GM12891 (cell line): ENCODE measurements at regions not wholly inside any gene's neighbourhood (a gene's known extent, or its start where the extent isn't known, plus 50 kb on each side); places are given as distances from the start of the nearest gene placed in this dataset.

Experiments
- DNase-seq: peaks from one replicate; pipeline ENCODE4 v3.0.0; 2011; ENCODE audit warnings: low spot score; ENCODE audit not compliant: insufficient read length
- FAIRE-seq: peaks from 2 replicates; lab custom pipeline; 2011; peaks lifted over from hg19 to GRCh38; lab: Jason Lieb, UNC
- PAX5 ChIP-seq: IDR thresholded peaks from 2 replicates; pipeline ENCODE4 v1.6.1; 2011; ENCODE audit warnings: low read length, moderate library complexity, mild to moderate bottlenecking; ENCODE audit not compliant: insufficient read depth, severe bottlenecking
- POLR2A ChIP-seq: IDR thresholded peaks from 2 replicates; pipeline ENCODE4 v1.6.1; 2011; ENCODE audit warnings: low read depth, low read length, control low read depth
- POLR2AphosphoS5 ChIP-seq: IDR thresholded peaks from 2 replicates; pipeline ENCODE4 v1.6.1; 2011; ENCODE audit warnings: low read depth, low read length, control low read depth
- POU2F2 ChIP-seq: IDR thresholded peaks from 2 replicates; pipeline ENCODE4 v1.6.1; 2011; ENCODE audit warnings: low read depth, mild to moderate bottlenecking, control low read depth, low read length, moderate library complexity
- SPI1 ChIP-seq: IDR thresholded peaks from 2 replicates; pipeline ENCODE4 v1.6.1; 2011; ENCODE audit warnings: low read depth, low read length, control low read depth
- TAF1 ChIP-seq: IDR thresholded peaks from 2 replicates; pipeline ENCODE4 v1.6.1; 2011; ENCODE audit warnings: low read depth, low read length, control low read depth

DNA sequence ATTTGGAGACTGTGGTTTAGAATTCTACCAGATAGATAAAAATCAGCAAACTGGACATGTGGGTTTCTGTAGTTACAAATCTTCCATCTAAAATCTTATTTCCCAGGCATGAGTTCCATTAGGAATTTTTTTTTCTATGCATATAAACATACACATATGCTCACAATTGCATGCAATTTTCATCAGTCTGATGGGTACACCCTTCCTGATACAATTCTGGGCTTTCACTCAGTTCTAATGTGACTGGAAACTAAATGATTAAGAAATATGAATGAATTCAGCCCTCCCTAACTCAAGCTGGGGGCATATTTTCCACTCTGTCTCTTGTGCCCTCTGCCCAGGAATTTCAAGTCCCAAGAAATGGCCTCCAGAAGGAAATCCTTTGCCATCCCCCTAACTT is 187.1 kb downstream of the SNX19 start:
- DNase-seq (no peak), FAIRE-seq (no peak)
- TF ChIP-seq TAF1 = no peak
- TF ChIP-seq PAX5 = no peak

DNA sequence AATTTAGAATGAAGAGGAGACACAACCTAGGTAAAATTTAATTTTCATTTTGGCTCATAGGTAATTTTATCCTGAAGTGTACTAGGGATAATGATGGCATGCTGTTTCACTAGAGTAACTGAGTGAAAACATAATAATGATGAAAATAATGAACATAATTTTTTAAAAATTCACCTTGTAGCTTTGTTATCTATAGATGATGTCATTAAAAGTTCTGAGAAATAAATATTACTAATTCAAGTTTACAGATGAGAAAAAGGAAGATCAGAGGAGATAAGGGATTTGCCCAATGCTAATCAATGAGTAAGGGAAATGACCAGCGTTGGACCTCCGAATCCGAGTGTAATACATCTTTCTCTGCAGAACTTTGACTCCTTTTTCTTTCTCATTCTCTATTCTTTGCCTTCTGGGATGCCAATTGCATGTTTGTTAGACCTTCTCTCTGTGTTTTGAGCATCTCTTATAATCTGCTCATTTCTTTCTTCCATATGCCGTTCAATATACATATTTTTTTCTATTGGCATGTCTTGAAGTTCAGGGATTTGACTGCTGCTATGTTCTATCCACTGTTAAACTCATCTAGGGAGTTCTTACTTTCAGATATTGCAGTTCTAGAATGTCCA is 186.5 kb downstream of the SNX19 start:
- DNase-seq = no peak
- FAIRE-seq = no peak
- TF ChIP-seq SPI1 (no peak), POLR2A (no peak), PAX5 (no peak), TAF1 (no peak), POLR2AphosphoS5 (no peak), POU2F2 (no peak)

DNA sequence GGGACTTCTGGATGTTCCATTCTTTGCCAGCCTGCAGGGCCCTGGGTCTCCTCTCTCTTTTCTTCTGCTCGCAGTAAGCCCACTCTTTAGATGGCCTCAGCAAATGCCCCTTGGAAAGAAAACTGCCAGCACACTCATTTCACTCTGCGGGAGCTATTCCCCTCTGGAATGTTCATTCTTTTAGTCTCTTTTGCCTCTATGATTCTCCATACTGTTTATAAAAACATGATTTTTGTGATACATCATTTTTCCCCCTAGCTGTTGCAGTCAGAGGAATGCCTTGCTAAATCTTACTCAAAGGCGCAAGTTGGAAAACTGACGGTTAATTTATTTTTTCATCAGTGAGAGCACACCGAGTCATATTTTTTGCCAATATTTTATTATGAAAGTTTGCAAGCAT is 184.9 kb downstream of the SNX19 start:
- no peak for DNase-seq
- TF ChIP-seq TAF1 = no peak
- no peak for TF ChIP-seq PAX5
- no peak for TF ChIP-seq POLR2A
- no peak for TF ChIP-seq POLR2AphosphoS5
- no peak for TF ChIP-seq POU2F2
- no peak for TF ChIP-seq SPI1
- no peak for FAIRE-seq

DNA sequence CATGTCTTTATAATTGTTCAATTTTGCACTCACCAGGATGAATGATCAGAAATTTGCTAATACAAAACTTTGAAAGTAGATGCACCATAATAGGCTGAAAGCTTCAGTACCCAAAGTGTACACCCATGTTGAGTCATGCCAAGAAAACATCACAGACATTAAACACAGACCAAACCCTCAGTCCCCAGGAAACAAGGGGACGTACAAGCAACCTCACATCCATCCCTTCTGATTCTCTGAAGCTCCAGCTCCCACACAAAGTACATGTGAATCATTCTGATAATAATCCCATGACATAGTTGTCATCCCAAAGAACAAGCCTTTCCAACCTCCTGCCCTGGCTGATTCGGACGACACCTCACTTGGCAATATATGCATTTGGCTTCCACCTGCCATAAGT is 183.8 kb downstream of the SNX19 start:
- DNase-seq (no peak), FAIRE-seq (no peak)
- TF ChIP-seq POLR2A (no peak), POU2F2 (no peak), PAX5 (no peak)

DNA sequence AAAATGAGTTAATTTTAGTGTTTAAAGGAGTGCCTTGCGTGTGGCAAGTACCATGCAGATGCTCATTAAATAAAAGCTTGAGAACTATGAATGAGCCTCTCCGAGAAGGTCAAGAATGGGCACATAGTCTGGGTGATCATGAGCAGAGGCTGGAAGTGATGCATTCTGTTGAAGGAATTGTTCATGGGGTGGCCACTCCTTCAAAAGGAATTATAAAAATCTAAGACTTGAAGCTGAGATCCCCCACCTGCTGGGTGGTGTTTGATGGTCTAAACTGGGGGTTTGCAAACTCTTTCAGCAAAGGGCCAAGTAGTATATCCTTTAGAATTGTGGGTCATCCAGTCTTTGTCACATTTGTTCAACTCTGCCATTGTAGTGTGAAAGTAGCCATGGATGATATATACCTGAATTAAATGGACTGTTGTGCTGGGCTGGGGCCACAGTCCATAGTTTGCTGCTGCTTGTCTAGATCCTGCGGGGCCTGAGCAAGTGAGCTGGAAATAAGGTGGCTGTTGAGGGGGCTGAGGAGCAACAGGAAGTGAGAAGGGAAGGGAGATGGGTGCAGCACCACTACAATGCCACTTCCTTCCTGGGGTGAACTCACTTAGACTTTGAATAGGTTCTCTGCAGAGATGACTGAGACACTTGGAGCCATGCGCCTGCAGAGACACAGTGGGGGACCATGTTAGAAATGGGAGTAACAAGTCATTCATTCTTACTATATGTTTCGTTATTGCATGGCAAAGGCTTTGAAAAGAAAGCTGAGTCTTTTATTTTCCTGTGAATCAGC is 179.0 kb downstream of the SNX19 start:
- FAIRE-seq = no peak
- DNase-seq = no peak
- TF ChIP-seq SPI1 (no peak), PAX5 (no peak), POLR2AphosphoS5 (no peak), POU2F2 (no peak), POLR2A (no peak), TAF1 (no peak)

DNA sequence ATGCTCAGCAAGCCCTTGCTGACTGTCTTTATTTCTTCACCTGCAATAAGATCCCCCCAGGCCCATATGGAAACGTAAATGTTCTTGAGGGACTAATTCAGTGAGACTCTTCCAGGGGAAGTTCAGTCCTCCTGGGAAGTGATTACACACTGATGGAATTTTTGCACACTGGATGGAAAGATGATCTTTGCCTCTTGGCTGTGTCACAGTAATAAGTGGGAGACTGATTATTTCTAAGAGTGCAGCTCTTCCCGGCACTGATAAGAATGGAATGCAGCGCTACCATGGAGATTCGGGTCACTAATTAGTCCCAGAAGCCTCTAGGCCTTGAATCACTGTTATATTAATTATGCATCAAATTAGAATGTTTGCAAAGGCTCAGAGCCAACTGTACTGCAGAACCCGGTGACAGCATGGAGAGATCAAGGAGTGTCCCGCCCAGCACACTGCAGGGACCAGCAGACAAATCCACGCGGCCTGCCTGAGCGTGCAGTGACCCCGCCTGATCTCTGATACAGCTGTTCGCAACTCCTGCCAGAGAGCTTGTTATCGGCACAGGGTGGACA is 178.3 kb downstream of the SNX19 start:
- DNase-seq (no peak), FAIRE-seq (no peak)
- TF ChIP-seq PAX5 (no peak), POLR2A (no peak)

DNA sequence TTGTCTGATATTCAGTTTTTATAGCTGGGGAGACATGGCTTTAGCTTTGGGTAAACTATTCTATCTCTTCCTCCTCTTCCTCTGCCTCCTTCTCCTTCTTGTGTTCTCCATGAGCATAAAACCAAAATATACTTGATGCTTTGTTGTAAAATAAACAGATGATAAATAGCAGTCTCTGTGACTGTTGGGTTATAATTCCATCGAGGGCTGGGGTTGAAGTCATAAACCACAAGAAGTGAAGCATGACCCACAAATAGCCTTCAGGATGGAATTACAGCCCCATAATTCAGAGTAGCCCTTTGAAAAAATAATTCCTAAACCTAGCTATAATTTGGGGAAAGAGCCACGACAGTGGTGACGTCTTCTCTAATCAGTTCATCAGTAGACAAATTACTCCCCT is 177.7 kb downstream of the SNX19 start:
- DNase-seq (no peak), FAIRE-seq (no peak)
- TF ChIP-seq PAX5 (no peak), TAF1 (no peak), POU2F2 (no peak)

DNA sequence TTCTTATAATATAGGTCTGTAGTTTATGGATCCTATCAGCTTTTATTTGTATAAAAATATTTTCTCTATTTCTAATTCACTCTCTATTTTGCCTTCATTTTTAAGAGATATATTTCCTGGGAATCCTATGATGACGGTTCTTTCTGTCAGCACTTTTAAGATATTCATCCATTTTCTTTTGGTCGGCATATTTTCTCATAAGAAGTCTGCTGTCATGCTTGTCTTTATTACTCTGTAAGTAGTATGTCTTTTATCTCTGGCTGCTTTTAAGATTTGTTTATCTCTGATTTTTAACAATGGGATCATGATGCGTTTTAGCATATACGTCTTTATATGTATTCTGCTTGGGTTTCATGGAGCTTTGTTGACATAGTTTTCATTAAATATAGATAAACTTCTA is 175.5 kb downstream of the SNX19 start:
- no peak for FAIRE-seq
- DNase-seq = no peak
- TF ChIP-seq TAF1 = no peak
- no peak for TF ChIP-seq POLR2AphosphoS5
- no peak for TF ChIP-seq POLR2A
- no peak for TF ChIP-seq PAX5
- TF ChIP-seq POU2F2 = no peak
- no peak for TF ChIP-seq SPI1

DNA sequence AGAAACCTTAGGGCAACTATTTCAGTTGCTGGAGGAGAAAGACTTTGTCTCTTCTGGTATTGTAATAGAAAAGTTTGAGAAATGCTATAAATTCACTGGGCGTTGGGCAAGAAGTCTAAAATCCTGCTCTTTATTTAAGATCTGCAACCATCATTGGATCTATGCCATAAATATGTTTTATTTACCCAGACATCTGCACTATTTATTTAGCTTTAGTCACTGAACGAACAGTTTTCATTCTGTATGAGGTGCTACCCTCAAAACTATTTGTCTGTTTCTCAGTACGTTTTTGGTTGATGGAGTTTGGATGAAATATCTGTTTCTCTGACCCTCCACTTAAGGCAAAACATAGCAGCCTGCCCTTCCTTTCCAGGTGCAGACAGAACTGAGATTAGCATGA is 171.5 kb downstream of the SNX19 start:
- DNase-seq = no peak
- TF ChIP-seq TAF1 (no peak), POU2F2 (no peak), POLR2A (no peak), POLR2AphosphoS5 (no peak), SPI1 (no peak)
- no peak for FAIRE-seq

DNA sequence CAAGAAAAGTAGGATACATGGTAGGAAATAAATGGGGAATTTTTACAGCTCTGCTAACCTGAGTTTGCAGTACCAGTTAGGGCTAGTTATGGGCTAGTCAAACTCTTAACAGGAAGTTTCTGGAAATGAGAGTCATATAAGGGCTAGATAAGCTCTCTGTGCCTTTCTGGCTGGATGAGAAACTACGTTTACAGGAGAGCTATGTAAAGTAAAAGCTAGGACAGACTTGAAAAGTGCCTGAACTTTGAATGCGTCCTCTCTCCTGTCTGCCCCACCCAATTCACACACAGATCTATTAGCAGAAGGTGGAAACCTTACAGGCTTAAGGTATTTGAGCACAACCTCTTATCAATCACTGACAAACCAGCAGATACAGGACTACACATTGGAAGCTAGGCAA is 167.1 kb downstream of the SNX19 start:
- FAIRE-seq (no peak), DNase-seq (no peak)
- TF ChIP-seq SPI1 = no peak
- no peak for TF ChIP-seq PAX5
- TF ChIP-seq POLR2AphosphoS5 = no peak
- TF ChIP-seq POU2F2 = no peak
- no peak for TF ChIP-seq TAF1

DNA sequence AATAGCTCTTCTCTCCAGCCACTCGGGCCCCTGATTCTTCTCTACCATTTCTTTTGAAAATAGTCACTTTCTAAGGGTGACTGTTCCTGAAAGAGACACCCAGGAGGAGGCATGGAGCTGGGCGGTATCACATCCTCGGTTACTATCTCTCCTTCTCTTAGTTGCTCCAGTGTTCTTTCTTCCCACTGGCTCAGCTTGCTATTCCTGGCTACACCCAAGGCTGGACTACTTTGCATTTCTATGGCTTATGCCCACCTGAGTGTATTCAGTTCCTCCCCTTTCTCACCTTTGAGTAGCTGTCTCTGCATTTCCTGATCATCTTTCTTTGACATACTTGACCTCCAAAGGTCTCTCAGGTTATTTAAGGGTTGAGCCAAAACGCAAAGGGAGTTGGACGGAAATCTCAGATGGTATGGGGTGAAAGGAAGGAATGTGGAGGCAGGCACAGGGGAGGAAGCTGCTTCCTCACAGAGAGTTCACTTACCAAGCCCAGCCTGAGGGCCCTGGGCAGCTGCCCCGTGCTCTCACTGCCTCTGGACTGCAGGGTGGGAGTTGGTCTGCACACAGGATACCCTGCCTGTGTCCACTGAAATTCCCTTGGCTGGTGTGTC is 155.7 kb downstream of the SNX19 start:
- TF ChIP-seq TAF1 (no peak), POLR2A (no peak)
- FAIRE-seq (no peak), DNase-seq (no peak)
